SK-N-SH (cell line): ENCODE measurements at regions not wholly inside any gene's neighbourhood (a gene's known extent, or its start where the extent isn't known, plus 50 kb on each side); places are given as distances from the start of the nearest gene placed in this dataset.

ENCODE experiments used
- CTCF ChIA-PET: fragments of 300-600, 350-600 bp; formaldehyde crosslinking; extraction: SDS; loops from one replicate; lab custom pipeline; 2021; lab: Yijun Ruan, JAX
- POLR2A ChIA-PET: fragments of 350-600 bp; sonication (Branson Sonifier 250); formaldehyde crosslinking; extraction: SDS; loops from one replicate; lab custom pipeline; 2020; ENCODE audit warnings: antibody characterized with exemption, inconsistent platforms; lab: Yijun Ruan, JAX
- DNase-seq: peaks from one replicate; pipeline ENCODE4 v3.0.0; 2012
- H2AFZ ChIP-seq: fragments of 200-600 bp; sonication (generic); 2 replicates; pipeline ENCODE4 v1.8.1; 2016; ENCODE audit warnings: antibody characterized with exemption, mild to moderate bottlenecking, low read depth
- H3F3A ChIP-seq: fragments of 200-600 bp; sonication (generic); replicated peaks from 2 replicates; pipeline ENCODE3; 2016; ENCODE audit warnings: antibody characterized with exemption, mild to moderate bottlenecking; ENCODE audit not compliant: insufficient read depth
- H3K27ac ChIP-seq, 2 experiments: fragments of 200-500 bp in 1 of 2; fragments of 200-600 bp in 1 of 2; sonication (Bioruptor generic) in 1 of 2; sonication (generic), shearing (Covaris generic) in 1 of 2; 2 replicates each; pipeline versions ENCODE4 v1.5.1 to v1.6.1; 2014 to 2016; ENCODE audit warnings: low read depth in 2 of 2, inconsistent platforms in 1 of 2, low read length in 1 of 2, mild to moderate bottlenecking in 1 of 2, mixed read lengths in 1 of 2
- H3K27me3 ChIP-seq: fragments of 200-600 bp; sonication (generic), shearing (Covaris generic); 2 replicates; pipeline ENCODE4 v1.6.1; 2016; ENCODE audit warnings: mixed run types; ENCODE audit not compliant: insufficient read depth
- H3K36me3 ChIP-seq, 2 experiments: fragments of 200-500 bp in 1 of 2; fragments of 200-600 bp in 1 of 2; sonication (Bioruptor generic) in 1 of 2; sonication (generic) in 1 of 2; replicated peaks in 1 of 2; 2 replicates each; pipeline versions ENCODE3 to v1.5.1; 2014 to 2016; ENCODE audit warnings: low read length in 1 of 2, mild to moderate bottlenecking in 1 of 2; ENCODE audit not compliant: insufficient read depth in 2 of 2, control insufficient read depth in 1 of 2
- H3K4me1 ChIP-seq, 2 experiments: fragments of 200-500 bp in 1 of 2; fragments of 200-600 bp in 1 of 2; sonication (Bioruptor generic) in 1 of 2; sonication (generic), shearing (Covaris generic) in 1 of 2; 2 replicates each; pipeline versions ENCODE4 v1.5.1 to v1.6.1; 2014 to 2016; ENCODE audit warnings: low read depth in 1 of 2, low read length in 1 of 2, mixed run types in 1 of 2; ENCODE audit not compliant: insufficient read depth in 2 of 2, control insufficient read depth in 1 of 2
- H3K4me2 ChIP-seq: fragments of 200-600 bp; sonication (generic), shearing (Covaris generic); 2 replicates; pipeline ENCODE4 v1.6.1; 2017; ENCODE audit warnings: mixed run types
- H3K4me3 ChIP-seq, 2 experiments: fragments of 200-500 bp in 1 of 2; fragments of 200-600 bp in 1 of 2; sonication (Bioruptor generic) in 1 of 2; sonication (generic), shearing (Covaris generic) in 1 of 2; 2 replicates each; pipeline versions ENCODE4 v1.5.1 to v1.8.1; 2014 to 2016; ENCODE audit warnings: low read depth in 2 of 2, inconsistent platforms in 1 of 2, low read length in 1 of 2, mild to moderate bottlenecking in 1 of 2, mixed read lengths in 1 of 2, moderate library complexity in 1 of 2
- H3K79me2 ChIP-seq: fragments of 200-600 bp; sonication (generic); 2 replicates; pipeline ENCODE4 v1.8.1; 2017; ENCODE audit warnings: mild to moderate bottlenecking; ENCODE audit not compliant: insufficient read depth
- H3K9ac ChIP-seq: fragments of 200-600 bp; sonication (generic); 2 replicates; pipeline ENCODE4 v1.6.1; 2017; ENCODE audit warnings: mixed run types
- H3K9me2 ChIP-seq: fragments of 200-600 bp; sonication (generic); 2 replicates; pipeline ENCODE4 v1.6.1; 2017; ENCODE audit warnings: mixed run types
- H3K9me3 ChIP-seq: fragments of 200-600 bp; sonication (generic); 2 replicates; pipeline ENCODE4 v1.6.1; 2017; ENCODE audit warnings: mixed run types, mild to moderate bottlenecking, moderate library complexity
- H4K20me1 ChIP-seq: fragments of 200-600 bp; sonication (generic); 2 replicates; pipeline ENCODE4 v1.6.1; 2017; ENCODE audit warnings: mild to moderate bottlenecking, mixed run types; ENCODE audit not compliant: insufficient read depth
- CHD2 ChIP-seq: fragments of 150-350 bp; IDR thresholded peaks from 2 replicates; pipeline ENCODE4 v1.6.1; 2018; ENCODE audit warnings: low read length; ENCODE audit not compliant: partially characterized antibody
- EP300 ChIP-seq, 2 experiments: IDR thresholded peaks; 2 replicates each; pipeline versions ENCODE4 v1.4.0 to v1.6.1; 2012; ENCODE audit warnings: borderline replicate concordance in 1 of 2, low read depth in 1 of 2, low read length in 1 of 2
- EZH2phosphoT487 ChIP-seq: fragments of 200-600 bp; sonication (generic); IDR thresholded peaks from 2 replicates; pipeline ENCODE4 v1.6.1; 2017; ENCODE audit warnings: low read depth, mixed run types, mild to moderate bottlenecking, antibody characterized with exemption, moderate library complexity, borderline replicate concordance
- GATA2 ChIP-seq: sonication (generic); formaldehyde crosslinking; IDR thresholded peaks from 2 replicates; pipeline ENCODE4 v1.5.0; 2020; ENCODE audit warnings: mild to moderate bottlenecking, missing genetic modification reagents
- JUND ChIP-seq: IDR thresholded peaks from 2 replicates; pipeline ENCODE4 v1.4.0; 2012
- MXI1 ChIP-seq: IDR thresholded peaks from 2 replicates; pipeline ENCODE4 v1.6.1; 2012; ENCODE audit warnings: mild to moderate bottlenecking, low read depth, low read length, improper control_type of control experiment
- NFIC ChIP-seq: IDR thresholded peaks from 2 replicates; pipeline ENCODE4 v1.4.0; 2012; ENCODE audit warnings: borderline replicate concordance
- NRF1 ChIP-seq: IDR thresholded peaks from 2 replicates; pipeline ENCODE4 v1.6.1; 2012; ENCODE audit warnings: low read depth, mild to moderate bottlenecking, low read length
- RXRA ChIP-seq: IDR thresholded peaks from 2 replicates; pipeline ENCODE4 v1.4.0; 2012; ENCODE audit warnings: low read depth, mild to moderate bottlenecking, borderline replicate concordance
- SMC3 ChIP-seq: IDR thresholded peaks from 2 replicates; pipeline ENCODE4 v1.6.1; 2012; ENCODE audit warnings: low read depth, low read length, improper control_type of control experiment
- TAF1 ChIP-seq: IDR thresholded peaks from 2 replicates; pipeline ENCODE4 v1.6.1; 2012; ENCODE audit warnings: low read depth, mild to moderate bottlenecking, low read length, moderate library complexity, borderline replicate concordance
- TEAD4 ChIP-seq: IDR thresholded peaks from 2 replicates; pipeline ENCODE4 v1.4.0; 2012; ENCODE audit warnings: mild to moderate bottlenecking, borderline replicate concordance; ENCODE audit not compliant: insufficient read depth
- YY1 ChIP-seq: IDR thresholded peaks from 2 replicates; pipeline ENCODE4 v1.4.0; 2012; ENCODE audit warnings: low read depth, mild to moderate bottlenecking
- WGBS: methylation state at CpG from one replicate; pipeline ENCODE4 v1.1.6; 2017; ENCODE audit warnings: low lambda C conversion rate; 5-methylcytosine and 5-hydroxymethylcytosine counted together
- TF ChIP-seq, protein P1 (sequence below): IDR thresholded peaks from 2 replicates; pipeline ENCODE4 v1.4.0; 2012; ENCODE audit warnings: low read depth
- TF ChIP-seq, protein P2 (sequence below): fragments of 150-350 bp; IDR thresholded peaks from 2 replicates; pipeline ENCODE4 v1.6.1; 2017; ENCODE audit warnings: antibody characterized with exemption, low read length, low read depth, borderline replicate concordance
- TF ChIP-seq, protein P3 (sequence below): IDR thresholded peaks from 2 replicates; pipeline ENCODE4 v1.4.0; 2012; ENCODE audit warnings: low read depth, borderline replicate concordance
- TF ChIP-seq, protein P4 (sequence below): IDR thresholded peaks from 2 replicates; pipeline ENCODE4 v1.6.1; 2012; ENCODE audit warnings: mild to moderate bottlenecking, low read depth, low read length, moderate library complexity

DNA sequence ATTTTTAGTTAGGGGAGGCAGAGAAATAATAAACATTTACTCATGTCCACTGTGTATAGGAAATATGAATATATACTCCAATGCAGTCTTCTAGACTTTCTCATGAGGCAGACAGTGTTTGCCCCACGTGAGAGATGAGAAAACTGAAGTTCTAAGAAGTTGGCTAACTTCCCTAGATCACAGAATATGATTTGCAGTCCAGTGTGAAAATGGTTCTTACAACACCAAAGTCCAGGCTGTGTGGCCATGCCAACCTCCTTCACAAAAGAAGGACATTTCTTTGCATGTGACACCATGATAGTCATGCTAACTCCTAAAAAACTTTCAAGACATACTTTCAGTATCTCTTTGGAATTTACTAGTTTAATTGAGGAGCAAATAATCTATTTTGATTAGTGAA, 143.7 kb downstream of the IRS1 start:
- Histone ChIP-seq H3K4me3 (no peak overlapping the region), H3K9me2 (no peaks in the 10 kb centered on the region), H3K4me2 (peak overlapping the region; percentile 35; the same call in 1 of the 2 replicates), H3K4me1 (peaks cover 0 to 26% of the 10 kb centered on the region in 2 experiments; a peak in 3 of 4 replicates), H3K9me3 (no peaks in the 10 kb centered on the region), H3K36me3 (no peaks in the 10 kb centered on the region), H4K20me1 (no peaks in the 10 kb centered on the region), H3F3A (peaks cover 25% of the 10 kb centered on the region), H2AFZ (no peak overlapping the region), H3K9ac (no peak overlapping the region), H3K79me2 (no peaks in the 10 kb centered on the region), H3K27me3 (no peaks in the 10 kb centered on the region), H3K27ac (peak overlapping the region in 1 of 2 experiments; percentile 49; a peak in 1 of 4 replicates)
- ChIA-PET CTCF (no interaction called here), POLR2A (no interaction called here)
- TF ChIP-seq TAF1 (no peak), NFIC (0 out of 2 replicates have a peak, but pooled peaks have one; percentile 10)
- no peak for DNase-seq
- 10% methylated on average over 1 of the region's 1 CpG for WGBS

DNA sequence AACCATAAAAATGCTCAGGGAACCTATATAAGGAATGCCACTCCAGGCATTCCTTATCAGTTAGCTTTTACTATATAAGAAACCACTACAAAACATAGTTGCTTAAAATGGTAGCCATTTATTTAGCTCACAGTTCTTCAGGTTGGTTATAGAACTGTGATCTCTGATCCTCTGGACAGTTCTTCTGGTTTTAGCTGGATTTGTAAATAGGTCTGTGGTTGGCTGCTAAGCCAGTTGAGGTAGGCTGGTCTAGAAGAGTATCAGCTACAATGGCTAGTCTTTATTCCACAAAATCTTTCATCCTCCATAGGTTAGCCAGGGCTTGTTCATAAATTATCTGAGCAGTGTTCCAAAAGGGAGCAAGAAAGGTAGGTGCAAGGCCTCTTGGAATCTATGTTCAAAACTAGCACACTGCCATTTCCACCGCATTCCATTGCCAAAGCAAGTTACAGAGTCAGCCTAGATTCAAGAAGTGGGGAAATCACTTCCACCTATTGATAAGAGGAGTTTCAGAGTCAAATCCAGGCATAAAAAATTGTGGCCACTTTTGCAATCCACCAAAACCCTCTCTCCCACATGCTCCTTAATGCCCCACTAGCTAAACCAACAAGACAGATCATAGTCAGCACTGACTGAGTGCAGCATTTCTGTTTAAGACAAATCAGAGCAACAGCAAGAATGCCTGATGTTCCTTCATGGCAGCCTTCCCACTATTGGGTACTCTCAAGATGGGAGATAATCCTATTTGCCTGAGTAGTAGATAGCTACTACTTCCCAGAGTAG, 146.4 kb downstream of the IRS1 start:
- ChIA-PET CTCF (interaction anchor here (0.5 kb wide), 1 partner anchor 818 kb away, joined by 3 read pairs; no protein-coding TSS in a partner anchor), POLR2A (no interaction called here)
- Histone ChIP-seq H3K9me3 (0 out of 2 replicates have a peak, but pooled peaks cover 5% of the 10 kb centered on the region), H3K79me2 (no peaks in the 10 kb centered on the region), H3K4me1 (peaks cover 0 to 37% of the 10 kb centered on the region in 2 experiments; a peak in 2 of 4 replicates), H3K4me2 (peak overlapping the region; percentile 32; the same call in 1 of the 2 replicates), H2AFZ (0 out of 2 replicates have a peak overlapping the region, but pooled peaks have one; percentile 8), H4K20me1 (no peaks in the 10 kb centered on the region), H3K9me2 (no peaks in the 10 kb centered on the region), H3K4me3 (no peak overlapping the region), H3K27ac (peak overlapping the region; percentile 72 to 91; a peak in 3 of 4 replicates), H3F3A (peaks cover 31% of the 10 kb centered on the region), H3K9ac (peak overlapping the region; percentile 27; the same call in 1 of the 2 replicates), H3K36me3 (no peaks in the 10 kb centered on the region), H3K27me3 (no peaks in the 10 kb centered on the region)
- no peak for DNase-seq
- TF ChIP-seq, protein P1, sequence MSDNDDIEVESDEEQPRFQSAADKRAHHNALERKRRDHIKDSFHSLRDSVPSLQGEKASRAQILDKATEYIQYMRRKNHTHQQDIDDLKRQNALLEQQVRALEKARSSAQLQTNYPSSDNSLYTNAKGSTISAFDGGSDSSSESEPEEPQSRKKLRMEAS: no peak
- no peak for TF ChIP-seq TEAD4
- TF ChIP-seq RXRA: no peak
- TF ChIP-seq TAF1: no peak
- no peak for TF ChIP-seq JUND
- no peak for TF ChIP-seq MXI1
- no peak for TF ChIP-seq CHD2
- TF ChIP-seq NRF1: no peak
- TF ChIP-seq SMC3: no peak
- TF ChIP-seq EP300 (IDR thresholded peaks at IDR 0.05; ENCODE audit: borderline replicate concordance in 1 of 2, low read depth in 1 of 2, low read length in 1 of 2): no peak
- TF ChIP-seq, protein P2, sequence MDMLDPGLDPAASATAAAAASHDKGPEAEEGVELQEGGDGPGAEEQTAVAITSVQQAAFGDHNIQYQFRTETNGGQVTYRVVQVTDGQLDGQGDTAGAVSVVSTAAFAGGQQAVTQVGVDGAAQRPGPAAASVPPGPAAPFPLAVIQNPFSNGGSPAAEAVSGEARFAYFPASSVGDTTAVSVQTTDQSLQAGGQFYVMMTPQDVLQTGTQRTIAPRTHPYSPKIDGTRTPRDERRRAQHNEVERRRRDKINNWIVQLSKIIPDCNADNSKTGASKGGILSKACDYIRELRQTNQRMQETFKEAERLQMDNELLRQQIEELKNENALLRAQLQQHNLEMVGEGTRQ: no peak
- TF ChIP-seq EZH2phosphoT487: no peak
- TF ChIP-seq, protein P3, sequence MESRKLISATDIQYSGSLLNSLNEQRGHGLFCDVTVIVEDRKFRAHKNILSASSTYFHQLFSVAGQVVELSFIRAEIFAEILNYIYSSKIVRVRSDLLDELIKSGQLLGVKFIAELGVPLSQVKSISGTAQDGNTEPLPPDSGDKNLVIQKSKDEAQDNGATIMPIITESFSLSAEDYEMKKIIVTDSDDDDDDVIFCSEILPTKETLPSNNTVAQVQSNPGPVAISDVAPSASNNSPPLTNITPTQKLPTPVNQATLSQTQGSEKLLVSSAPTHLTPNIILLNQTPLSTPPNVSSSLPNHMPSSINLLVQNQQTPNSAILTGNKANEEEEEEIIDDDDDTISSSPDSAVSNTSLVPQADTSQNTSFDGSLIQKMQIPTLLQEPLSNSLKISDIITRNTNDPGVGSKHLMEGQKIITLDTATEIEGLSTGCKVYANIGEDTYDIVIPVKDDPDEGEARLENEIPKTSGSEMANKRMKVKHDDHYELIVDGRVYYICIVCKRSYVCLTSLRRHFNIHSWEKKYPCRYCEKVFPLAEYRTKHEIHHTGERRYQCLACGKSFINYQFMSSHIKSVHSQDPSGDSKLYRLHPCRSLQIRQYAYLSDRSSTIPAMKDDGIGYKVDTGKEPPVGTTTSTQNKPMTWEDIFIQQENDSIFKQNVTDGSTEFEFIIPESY: no peak
- TF ChIP-seq YY1: no peak
- TF ChIP-seq, protein P4, sequence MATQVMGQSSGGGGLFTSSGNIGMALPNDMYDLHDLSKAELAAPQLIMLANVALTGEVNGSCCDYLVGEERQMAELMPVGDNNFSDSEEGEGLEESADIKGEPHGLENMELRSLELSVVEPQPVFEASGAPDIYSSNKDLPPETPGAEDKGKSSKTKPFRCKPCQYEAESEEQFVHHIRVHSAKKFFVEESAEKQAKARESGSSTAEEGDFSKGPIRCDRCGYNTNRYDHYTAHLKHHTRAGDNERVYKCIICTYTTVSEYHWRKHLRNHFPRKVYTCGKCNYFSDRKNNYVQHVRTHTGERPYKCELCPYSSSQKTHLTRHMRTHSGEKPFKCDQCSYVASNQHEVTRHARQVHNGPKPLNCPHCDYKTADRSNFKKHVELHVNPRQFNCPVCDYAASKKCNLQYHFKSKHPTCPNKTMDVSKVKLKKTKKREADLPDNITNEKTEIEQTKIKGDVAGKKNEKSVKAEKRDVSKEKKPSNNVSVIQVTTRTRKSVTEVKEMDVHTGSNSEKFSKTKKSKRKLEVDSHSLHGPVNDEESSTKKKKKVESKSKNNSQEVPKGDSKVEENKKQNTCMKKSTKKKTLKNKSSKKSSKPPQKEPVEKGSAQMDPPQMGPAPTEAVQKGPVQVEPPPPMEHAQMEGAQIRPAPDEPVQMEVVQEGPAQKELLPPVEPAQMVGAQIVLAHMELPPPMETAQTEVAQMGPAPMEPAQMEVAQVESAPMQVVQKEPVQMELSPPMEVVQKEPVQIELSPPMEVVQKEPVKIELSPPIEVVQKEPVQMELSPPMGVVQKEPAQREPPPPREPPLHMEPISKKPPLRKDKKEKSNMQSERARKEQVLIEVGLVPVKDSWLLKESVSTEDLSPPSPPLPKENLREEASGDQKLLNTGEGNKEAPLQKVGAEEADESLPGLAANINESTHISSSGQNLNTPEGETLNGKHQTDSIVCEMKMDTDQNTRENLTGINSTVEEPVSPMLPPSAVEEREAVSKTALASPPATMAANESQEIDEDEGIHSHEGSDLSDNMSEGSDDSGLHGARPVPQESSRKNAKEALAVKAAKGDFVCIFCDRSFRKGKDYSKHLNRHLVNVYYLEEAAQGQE: no peak
- no peak for TF ChIP-seq GATA2 (CRISPR knock-in tag)
- 86% methylated on average over 1 of the region's 1 CpG for WGBS
